GM19468 (cell line): ENCODE measurements at regions not wholly inside any gene's neighbourhood (a gene's known extent, or its start where the extent isn't known, plus 50 kb on each side); places are given as distances from the start of the nearest gene placed in this dataset.
A peak's percentile ranks its signal among the peaks of the same experiment; 100 is the strongest.
"Not testable (repeated sequence)": the region's sequence is repeated elsewhere in the genome, so short reads cannot be mapped to it uniquely, and the experiment has no call there.

Experiments
- ATAC-seq: cut with Tn5 transposase; IDR thresholded peaks from one replicate; pipeline ENCODE4 v1.9.1; 2021; ENCODE audit warnings: mild to moderate bottlenecking, moderate library complexity, moderate number of reproducible peaks; ENCODE audit not compliant: unreplicated experiment; ENCODE audit errors: extremely low read depth

DNA sequence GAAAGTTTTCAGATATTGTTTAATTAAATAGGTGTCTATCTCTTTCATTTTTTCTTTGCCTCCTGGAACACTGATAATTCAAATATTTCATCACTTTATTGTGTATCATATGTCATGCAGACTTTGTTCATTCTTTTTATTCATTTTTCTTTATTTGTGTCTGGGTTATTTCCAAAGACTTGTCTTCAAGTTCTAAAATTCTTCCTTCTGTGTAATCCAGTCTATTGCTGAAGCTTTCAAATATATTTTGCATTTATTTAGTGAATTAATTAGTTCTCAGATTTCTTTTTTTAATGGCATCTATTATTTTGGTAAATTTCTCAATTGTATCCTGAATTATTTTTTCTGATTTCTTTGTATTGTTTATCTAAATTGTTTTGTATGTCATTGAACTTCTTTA, 70.1 kb downstream of the ZNF330 start:
- ATAC-seq, result no peak

DNA sequence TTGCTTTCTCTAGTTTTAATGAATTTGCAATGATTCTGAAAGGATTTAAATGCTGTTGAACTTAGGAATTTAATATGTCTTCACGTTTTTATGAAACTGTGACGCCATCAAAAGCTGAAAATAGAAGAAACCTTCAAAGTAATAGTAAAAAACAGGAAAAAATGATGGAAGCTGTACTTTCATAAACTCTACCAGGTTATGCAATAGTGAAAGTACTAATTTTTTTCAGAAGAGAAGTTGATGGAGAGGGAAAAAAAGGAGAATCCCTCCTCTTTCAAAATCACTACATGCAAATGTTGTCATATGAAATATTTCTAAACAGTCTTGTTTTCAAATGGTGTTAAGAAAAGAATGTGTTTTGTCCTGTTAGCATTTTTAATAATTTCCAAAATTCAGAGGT, 73.6 kb downstream of the ZNF330 start:
- no peak for ATAC-seq

DNA sequence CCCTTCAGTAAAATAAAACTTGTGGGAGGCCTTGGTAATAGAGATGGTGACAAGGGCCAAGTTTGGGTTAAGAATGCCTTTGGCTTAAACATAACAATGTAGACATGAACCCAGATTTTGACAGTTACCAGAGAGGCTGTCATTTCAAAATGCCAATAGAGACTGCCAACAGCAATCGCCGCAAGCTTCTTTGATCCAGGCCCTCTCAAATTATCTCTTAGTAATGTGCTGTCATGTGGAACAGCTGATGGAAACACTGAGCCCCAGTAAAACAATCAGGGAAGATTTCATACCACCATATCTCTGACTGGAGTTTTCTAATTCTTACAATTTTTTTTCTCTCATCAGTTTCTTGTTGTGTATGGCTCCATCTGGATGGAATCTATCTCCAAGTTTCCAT, 80.5 kb downstream of the ZNF330 start:
- no peak for ATAC-seq

DNA sequence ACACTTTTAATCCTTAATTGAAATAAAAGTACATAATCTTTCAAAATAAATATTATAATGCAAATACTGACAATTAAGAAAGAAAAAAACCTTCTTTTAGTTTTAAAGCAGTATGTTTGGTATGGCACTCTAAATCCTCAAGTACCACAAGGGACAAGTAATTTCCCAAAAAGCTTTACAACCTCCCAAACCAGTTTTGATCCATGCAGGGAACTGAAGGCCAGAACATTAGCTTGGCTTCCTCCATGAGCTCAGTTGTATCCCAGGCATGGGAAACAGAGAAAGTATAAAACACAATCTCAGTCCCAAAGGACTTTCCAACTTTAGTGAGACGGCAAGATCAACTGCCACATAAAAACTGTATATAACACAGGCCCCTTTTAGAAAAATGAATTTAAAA, 82.2 kb downstream of the ZNF330 start:
- no peak for ATAC-seq

DNA sequence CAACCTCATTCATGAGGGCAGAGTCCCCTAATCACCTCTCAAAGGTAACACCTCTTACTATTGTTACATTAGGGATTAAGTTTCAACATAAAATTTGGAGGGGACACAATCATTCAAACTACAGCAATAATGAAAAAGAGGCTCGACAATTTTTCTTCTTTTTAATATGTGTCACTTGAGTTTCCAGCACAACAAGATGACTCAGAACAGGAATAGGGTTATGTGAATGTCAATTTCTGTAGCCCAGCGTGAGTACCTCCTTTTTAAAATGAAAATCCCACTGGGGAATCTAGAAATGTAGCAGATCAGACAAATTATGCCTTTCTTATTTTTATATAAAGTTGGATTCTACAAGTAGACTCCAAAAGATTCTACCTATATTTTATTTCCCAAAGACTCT, 83.7 kb downstream of the ZNF330 start:
- no peak for ATAC-seq

DNA sequence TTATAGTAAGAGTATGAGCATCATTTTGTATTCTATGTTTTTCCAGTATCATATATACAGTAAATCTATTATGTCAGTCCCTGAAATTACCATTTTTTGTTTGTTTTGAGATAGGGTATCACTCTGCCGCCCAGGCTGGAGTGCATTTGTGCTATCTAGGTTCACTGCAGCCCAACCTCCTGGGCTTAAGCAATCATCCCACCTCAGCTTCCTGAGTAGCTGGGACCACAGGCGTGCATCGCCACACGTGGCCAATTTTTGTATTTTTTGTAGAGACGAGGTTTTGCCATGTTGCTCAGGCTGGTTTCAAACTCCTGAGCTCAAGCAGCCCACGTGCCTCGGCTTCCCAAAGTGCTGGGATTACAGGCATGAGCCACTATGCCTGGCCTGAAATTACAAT, 85.6 kb downstream of the ZNF330 start:
- no peak for ATAC-seq

DNA sequence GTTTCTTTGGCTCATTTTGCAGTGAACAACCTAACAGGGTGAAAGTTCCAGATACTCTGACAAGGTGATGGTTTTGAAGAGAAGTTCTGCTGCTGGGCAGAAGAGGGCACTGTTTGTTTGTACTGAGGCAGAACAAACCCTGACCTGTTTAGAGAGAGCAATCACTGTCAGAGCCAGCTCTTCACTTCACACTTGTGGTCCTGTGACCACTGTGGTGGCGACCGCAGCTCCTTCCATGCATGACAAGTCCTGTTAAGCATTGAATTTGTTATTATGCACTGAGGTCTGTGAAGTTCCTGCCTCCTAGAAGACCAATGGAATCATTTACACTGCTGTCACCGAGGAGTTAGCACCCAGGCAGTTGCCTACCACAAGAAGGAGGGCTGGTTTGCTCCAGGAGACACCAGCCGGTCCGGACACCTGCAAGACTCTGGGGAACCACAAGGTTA, 86.6 kb downstream of the ZNF330 start:
- ATAC-seq, result peak; percentile 99

DNA sequence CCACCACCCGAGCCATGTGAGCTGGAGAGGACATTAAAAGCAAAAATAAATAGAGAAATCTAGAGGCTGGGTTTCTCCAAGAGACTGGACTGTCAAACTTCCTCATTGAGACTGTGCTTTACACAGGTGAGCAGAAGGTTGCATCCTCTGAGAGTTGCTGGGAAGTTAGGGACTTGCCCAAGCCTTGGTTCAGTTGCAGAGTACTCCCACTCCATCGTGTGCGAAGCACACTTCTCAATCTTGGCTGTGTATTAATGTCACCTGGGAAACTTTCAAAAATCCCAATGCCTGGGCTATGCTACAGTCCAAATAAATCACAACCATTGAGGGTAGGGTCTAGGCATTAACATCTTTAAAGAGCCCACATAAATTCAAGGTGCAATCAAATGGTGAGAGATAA, 89.2 kb downstream of the ZNF330 start:
- ATAC-seq, result no peak

DNA sequence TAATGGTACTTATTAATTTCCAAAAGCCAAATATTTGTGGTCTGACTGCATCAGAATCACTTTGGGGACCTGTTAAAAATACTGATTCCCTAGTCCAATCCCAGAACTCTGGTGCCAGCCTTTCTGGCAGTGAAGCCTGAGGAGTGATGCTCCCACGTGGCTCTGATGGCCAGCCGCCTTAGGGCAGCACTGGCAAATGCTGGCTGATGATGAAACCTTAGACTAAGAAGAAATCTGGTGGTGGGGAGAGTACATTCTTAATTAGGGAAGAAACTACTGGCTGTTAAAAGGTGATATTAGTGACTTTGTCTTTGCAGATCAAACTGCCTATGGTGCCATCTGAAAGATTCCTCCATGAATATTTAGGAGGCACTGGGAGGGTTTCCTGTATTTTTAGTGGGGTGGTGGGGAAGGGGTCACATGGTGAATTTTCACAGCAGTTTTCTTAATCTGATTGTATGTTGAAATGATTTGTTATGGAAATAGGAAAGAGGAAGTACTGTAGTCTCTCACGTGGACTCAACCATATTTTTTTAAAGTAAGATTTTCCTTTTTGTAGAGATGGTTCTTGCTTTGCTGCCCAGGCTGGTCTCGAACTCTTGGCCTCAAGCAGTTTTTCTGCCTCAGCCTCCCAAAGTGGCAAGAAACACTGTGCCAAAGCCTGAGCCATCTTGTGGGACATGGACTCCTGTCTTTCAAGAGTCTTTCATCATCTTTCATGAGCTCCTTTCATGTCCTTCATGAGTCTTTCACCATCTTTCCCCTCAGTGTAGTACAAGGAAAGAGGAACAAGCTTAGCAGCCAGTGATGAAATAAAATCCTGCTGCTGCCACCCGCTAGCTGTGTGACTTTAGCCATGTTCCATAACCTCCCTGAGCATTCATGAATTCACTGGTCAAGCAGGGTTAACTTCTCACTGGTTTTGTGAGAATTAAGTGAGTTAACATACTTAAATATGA, 90.8 kb downstream of the ZNF330 start:
- no peak for ATAC-seq

DNA sequence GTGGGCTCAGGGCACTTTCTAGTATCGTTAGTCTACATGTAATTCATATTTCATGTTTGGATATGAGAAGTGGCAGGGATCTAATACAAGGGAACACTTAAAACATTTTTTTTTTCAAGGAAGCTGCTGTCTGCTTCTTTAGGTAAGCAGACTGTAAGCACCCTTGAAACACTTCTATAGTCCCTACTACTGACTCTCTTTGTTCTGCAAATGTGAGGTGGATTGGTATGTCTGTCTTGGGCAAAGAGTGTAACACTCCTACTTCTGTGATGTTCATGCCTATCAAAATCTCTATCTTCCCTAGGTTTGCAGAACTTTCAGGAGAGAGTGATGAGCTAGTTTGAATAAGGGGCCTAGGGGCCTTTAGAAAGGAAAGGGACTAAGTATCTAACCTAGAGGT, 93.9 kb downstream of the ZNF330 start:
- no peak for ATAC-seq

DNA sequence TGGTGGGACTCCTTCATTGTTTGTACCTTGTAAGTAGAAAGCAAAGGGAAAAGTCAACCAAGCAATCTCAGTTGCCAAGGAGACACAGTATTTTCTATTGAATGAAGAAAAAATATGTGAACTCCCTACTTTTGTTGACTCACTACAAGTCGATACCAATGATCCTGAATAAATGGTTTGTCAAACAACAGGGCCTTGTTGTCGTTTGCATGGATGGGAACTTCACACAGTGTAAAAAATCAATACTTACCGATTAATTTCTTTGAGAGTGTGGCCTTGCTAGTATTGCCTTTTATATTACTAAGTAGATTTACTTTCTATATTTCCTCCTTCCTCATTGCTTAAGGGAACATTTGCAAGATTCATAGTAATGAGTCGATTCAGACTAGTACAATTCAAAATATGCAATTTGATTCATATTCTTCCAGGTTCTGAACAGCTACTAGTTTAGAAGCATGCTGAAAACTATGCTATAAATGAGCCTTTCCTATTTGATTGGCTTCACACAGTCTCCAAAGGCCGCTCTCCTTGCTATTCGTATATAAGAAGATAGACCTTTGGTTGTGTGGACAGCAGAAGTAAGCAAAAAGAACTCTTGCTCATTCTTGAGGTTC, 108.0 kb downstream of the ZNF330 start:
- ATAC-seq, result no peak

DNA sequence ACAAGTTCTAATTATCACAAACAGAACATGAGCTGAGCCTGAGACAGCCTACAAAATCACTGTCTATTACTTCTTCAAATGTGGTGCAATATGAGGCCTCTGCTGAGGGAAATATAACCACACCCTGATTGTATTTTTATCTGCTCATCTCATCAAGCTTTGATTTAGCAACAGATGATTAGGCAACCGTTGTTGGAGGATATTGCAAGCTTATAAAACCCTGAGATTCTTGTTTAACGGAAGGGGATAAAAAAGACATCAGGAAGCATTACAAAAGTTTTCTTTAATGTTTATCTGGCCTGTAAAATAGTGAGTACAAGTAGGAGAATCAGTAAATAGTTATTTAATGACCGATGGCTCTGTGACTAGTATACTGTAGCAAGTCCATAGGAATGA, 108.5 kb downstream of the ZNF330 start:
- no peak for ATAC-seq

DNA sequence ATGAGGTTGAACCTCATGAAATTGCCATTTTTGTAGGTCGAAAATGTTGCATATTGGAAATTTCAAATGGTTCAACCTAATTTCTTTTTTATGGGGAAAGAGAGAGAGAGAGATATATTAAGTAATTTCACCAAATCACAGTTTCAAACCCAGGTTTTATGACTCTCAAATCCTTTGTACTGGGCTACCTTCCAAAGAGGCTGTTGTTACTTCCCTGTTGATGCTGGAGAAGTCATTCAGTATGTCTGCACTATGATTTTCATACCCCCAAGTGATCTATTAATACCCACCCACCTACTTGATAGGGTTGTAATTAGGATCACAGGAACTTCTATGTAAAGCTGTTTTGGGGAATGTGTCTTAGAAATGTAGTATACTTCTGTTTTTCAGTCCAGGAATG, 109.9 kb downstream of the ZNF330 start:
- ATAC-seq, result no peak

DNA sequence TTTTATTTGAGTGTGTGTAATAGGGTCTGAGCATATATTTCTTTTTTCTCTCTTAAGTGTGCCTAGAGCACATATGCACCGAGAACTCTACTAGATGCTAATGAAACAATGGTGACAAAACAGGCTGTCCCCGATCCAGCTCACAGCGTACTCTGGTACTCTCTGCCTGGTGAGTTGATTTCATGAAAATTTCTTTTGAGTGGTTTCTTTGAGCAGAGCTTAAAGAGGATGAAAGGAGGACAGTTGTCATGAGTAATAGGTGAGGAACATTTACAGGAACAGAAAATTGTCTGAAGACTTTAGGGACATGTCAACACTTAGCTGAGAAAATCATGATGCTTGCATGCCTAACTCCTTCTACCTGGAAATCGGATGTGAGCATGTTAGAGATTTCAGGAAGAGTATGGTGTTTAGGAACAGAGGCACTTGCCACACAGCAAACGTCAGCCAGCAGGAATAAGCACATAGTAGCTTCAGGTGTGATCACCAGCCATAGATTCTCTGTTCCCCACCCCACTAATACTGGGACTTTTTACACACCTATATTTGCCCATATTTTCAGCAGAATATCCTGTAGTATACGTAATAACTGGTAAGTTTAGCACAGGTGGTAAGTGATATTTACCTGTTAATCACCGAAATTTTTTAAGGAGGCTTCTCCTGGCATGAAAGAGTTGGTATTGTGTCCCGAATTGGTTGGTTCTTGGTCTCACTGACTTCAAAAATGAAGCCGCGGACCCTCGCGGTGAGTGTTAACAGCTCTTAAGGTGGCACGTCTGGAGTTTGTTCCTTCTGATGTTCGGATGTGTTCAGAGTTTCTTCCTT, 111.1 kb downstream of the ZNF330 start:
- ATAC-seq, result no peak

DNA sequence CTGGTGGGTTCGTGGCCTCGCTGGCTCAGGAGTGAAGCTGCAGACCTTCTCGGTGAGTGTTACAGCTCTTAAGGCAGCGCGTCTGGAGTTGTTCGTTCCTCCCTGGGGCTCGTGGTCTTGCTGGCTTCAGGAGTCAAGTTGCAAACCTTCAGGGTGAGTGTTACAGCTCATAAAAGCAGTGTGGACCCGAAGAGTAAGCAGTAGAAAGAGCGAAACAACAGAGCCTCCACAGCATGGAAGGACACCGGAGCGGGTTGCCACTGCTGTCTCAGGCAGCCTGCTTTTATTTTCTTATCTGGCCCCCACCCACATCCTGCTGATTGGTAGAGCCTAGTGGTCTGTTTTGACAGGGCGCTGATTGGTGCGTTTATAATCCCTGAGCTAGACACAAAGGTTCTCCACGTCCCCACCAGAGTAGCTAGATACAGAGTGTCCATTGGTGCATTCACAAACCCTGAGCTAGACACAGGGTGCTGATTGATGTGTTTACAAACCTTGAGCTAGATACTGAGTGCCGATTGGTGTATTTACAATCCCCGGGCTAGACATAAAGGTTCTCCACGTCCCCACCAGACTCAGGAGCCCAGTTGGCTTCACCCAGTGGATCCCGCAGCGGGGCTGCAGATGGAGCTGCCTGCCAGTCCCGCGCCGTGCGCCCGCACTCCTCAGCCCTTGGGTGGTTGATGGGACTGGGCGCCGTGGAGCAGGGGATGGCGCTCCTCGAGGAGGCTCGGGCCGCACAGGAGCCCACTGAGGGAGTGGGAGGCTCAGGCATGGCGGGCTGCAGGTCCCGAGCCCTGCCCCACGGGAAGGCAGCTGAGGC, 111.9 kb downstream of the ZNF330 start:
- not testable (repeated sequence) for ATAC-seq

DNA sequence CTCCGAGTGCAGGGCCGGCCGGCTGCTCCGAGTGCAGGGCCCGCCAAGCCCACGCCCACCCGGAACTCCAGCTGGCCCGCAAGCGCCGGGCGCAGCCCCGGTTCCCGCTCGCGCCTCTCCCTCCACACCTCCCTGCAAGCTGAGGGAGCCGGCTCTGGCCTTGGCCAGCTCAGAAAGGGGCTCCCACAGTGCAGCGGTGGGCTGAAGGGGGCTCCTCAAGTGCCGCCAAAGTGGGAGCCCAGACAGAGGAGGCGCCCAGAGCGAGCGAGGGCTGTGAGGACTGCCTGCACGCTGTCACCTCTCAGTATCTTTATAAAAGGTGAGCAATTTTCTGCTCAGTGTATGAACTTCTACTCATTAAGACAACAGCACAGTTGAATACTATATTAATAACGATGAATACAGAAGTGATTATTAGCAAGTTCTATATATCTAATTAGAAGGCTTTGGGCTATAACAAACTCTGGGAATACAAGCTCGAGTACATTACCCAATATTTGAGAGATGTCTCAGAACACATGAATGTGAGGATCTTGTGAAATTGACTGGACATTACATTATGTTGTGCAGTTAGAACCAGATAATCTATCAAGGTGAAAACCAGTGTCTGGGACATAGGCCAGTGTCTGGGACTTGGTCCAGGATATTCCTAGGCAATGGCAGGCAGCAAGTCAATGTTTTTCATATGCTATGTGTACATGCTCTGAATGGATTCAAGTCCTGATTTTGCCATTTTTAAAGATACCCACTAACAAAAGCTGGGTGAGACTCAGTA, 112.9 kb downstream of the ZNF330 start:
- ATAC-seq, result not testable (repeated sequence)

DNA sequence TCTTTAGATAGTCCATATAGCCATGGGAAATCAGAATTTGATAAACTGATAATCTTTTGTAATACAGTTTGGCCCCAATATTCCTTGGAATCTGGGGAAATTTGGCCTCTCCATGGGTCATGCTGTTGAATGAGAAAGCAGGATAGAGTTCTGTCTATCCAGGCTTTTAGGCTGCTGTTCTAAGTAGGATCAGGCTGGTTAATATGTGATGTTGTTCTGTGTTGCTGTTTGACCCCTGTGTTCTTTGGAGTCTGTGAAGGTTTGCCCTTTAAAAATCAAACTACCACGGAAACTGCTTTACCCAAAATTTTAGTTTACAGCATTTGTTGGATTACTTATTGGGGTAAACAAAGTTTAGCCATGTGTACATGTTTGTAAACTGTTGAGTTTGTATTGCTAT, 114.5 kb downstream of the ZNF330 start:
- no peak for ATAC-seq

DNA sequence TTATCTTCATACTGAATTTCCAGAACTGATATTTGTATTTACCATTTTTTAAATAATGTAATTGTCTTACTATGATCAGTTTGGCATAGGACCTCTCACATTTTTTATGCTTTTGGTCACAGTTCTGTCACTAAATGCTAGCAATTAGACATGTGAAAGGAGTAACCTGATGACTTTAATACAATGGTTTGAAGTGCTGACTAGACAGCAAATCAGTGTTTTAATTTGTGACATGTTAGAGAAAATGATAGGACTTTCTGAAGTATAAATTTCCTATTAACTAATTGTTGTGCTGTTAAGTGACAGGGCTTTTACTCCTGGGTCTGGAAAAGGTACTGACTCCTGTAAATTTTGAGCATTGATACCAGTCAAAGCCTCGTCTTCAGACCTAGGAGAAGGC, 117.5 kb downstream of the ZNF330 start:
- no peak for ATAC-seq

DNA sequence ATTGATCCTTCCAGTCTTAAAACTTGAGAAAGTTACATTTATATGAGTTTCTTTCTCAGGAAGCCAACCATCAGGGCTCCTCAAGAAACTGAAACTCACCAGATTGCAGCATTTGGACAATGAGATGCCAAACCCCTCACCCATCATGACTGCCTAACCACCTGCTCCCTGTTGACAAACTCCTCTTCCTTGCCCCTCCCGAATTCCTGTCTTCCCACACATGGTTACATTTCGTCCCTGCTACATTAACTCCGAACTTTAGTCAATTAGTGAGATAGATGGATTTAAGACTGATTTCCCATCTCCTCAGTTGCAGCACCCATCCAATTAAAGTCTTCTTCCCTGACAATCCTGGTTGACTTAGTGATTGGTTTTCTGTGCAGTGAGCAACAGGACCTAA, 118.7 kb downstream of the ZNF330 start:
- no peak for ATAC-seq
